GM12878 (cell line): ENCODE measurements at regions not wholly inside any gene's neighbourhood (a gene's known extent, or its start where the extent isn't known, plus 50 kb on each side); places are given as distances from the start of the nearest gene placed in this dataset.

Experiments
- CREB1 ChIP-seq: IDR thresholded peaks from 2 replicates; pipeline ENCODE4 v1.6.1; 2012; ENCODE audit warnings: low read depth, mild to moderate bottlenecking, inconsistent platforms
- CREM ChIP-seq: IDR thresholded peaks from 2 replicates; pipeline ENCODE4 v1.6.1; 2014; ENCODE audit warnings: antibody characterized with exemption, low read depth
- EZH2 ChIP-seq: IDR thresholded peaks from 2 replicates; pipeline ENCODE4 v1.6.1; 2012; ENCODE audit warnings: low read depth, mild to moderate bottlenecking, control low read depth, inconsistent platforms, low read length, borderline replicate concordance; ENCODE audit not compliant: control insufficient read depth
- GABPA ChIP-seq: IDR thresholded peaks from 2 replicates; pipeline ENCODE4 v1.6.1; 2014; ENCODE audit warnings: antibody characterized with exemption, low read depth, mild to moderate bottlenecking, inconsistent platforms
- HDGF ChIP-seq: fragments of 450-650 bp; IDR thresholded peaks from 2 replicates; pipeline ENCODE4 v1.6.1; 2016; ENCODE audit warnings: antibody characterized with exemption
- POLR2A ChIP-seq: IDR thresholded peaks from 2 replicates; pipeline ENCODE4 v1.6.1; 2011; ENCODE audit warnings: low read depth, mild to moderate bottlenecking, low read length
- POLR2AphosphoS5 ChIP-seq: IDR thresholded peaks from 2 replicates; pipeline ENCODE4 v1.6.1; 2011; ENCODE audit warnings: mild to moderate bottlenecking, low read length, inconsistent platforms
- RAD51 ChIP-seq: fragments of 450-650 bp; IDR thresholded peaks from 2 replicates; pipeline ENCODE4 v1.6.1; 2016; ENCODE audit warnings: moderate library complexity, mild to moderate bottlenecking, inconsistent platforms
- YY1 ChIP-seq: IDR thresholded peaks from 2 replicates; pipeline ENCODE4 v1.6.1; 2011; ENCODE audit warnings: low read depth, mild to moderate bottlenecking, low read length
- ZNF274 ChIP-seq: IDR thresholded peaks from one replicate; pipeline ENCODE4 v1.8.0; 2011; ENCODE audit not compliant: insufficient read length, insufficient read depth
- TF ChIP-seq, protein P1 (sequence below), 3 experiments: IDR thresholded peaks in 2 of 3; conservative IDR thresholded peaks in 1 of 3; 2 replicates each; pipeline ENCODE4 v1.5.1; 2011; ENCODE audit warnings: low read depth in 3 of 3, low read length in 3 of 3, mild to moderate bottlenecking in 3 of 3, control low read depth in 2 of 3, moderate library complexity in 2 of 3, inconsistent platforms in 1 of 3, mixed read lengths in 1 of 3; ENCODE audit not compliant: control insufficient read depth in 2 of 3, insufficient read depth in 1 of 3; ENCODE audit errors: extremely low read depth in 1 of 3

DNA sequence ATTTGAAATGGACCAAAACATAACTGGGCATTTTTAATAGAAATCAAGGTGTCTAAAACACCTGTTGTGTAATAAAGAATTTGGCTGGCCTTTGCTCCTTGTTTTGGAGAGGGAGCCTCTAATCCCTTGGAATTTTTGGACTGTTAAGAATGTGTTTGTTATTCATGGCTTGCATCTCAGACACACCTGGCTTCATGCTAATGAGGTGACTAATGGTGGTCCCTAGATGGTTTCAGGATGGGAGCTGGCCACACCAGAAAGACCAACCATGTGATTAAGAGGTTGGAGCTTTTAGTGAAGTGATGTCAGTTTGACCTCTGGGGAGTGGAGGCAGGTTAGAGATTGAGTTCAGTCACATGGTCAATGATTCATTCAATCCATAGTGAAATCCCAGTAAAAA is 328.4 kb downstream of the DHX35 start:
- TF ChIP-seq GABPA: no peak
- TF ChIP-seq POLR2AphosphoS5: no peak
- no peak for TF ChIP-seq CREM
- TF ChIP-seq ZNF274: no peak
- TF ChIP-seq POLR2A: no peak
- no peak for TF ChIP-seq YY1
- TF ChIP-seq, protein P1, sequence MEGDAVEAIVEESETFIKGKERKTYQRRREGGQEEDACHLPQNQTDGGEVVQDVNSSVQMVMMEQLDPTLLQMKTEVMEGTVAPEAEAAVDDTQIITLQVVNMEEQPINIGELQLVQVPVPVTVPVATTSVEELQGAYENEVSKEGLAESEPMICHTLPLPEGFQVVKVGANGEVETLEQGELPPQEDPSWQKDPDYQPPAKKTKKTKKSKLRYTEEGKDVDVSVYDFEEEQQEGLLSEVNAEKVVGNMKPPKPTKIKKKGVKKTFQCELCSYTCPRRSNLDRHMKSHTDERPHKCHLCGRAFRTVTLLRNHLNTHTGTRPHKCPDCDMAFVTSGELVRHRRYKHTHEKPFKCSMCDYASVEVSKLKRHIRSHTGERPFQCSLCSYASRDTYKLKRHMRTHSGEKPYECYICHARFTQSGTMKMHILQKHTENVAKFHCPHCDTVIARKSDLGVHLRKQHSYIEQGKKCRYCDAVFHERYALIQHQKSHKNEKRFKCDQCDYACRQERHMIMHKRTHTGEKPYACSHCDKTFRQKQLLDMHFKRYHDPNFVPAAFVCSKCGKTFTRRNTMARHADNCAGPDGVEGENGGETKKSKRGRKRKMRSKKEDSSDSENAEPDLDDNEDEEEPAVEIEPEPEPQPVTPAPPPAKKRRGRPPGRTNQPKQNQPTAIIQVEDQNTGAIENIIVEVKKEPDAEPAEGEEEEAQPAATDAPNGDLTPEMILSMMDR (IDR thresholded peaks at IDR 0.05 in 2 of 3, conservative IDR thresholded peaks at IDR 0.05 in 1 of 3; ENCODE audit: control insufficient read depth in 2 of 3, extremely low read depth in 1 of 3, insufficient read depth in 1 of 3, low read depth in 3 of 3, low read length in 3 of 3): no peak
- no peak for TF ChIP-seq EZH2
- no peak for TF ChIP-seq HDGF
- no peak for TF ChIP-seq RAD51
- no peak for TF ChIP-seq CREB1
